ENCODE measurements at regions not wholly inside any gene's neighbourhood (a gene's known extent, or its start where the extent isn't known, plus 50 kb on each side); places are given as distances from the start of the nearest gene placed in this dataset.

DNA sequence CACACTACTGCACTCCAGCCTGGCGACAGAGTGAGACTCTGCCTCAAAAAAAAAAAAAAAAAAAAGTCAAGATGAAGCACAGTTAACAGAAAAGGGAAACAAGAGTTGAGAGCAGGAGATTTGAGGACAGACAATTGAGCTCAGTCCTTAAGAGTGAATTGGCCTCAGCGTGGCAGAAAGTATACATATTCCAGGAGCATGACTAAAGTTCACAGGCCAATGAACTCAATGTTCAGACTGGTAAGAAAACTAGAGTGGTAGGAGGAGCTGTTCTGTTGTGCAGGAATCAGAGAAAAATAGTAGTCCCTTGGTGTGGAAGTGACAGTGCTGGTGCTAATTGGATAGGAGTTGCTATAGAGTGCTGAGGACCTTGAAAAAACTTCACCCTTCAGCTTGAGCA lies 60.0 kb downstream of the NRN1 start:
- no peak for DNase-seq (ENCODE audit: low spot score)

- no peak for DNase-seq (ENCODE audit: low spot score)
Measured at GRCh38 chr6:5946181-5946580, 60.5 kb downstream of the NRN1 start.

- no peak for DNase-seq (ENCODE audit: low spot score)
Measured at GRCh38 chr6:5943591-5943990, 63.1 kb downstream of the NRN1 start.

DNA sequence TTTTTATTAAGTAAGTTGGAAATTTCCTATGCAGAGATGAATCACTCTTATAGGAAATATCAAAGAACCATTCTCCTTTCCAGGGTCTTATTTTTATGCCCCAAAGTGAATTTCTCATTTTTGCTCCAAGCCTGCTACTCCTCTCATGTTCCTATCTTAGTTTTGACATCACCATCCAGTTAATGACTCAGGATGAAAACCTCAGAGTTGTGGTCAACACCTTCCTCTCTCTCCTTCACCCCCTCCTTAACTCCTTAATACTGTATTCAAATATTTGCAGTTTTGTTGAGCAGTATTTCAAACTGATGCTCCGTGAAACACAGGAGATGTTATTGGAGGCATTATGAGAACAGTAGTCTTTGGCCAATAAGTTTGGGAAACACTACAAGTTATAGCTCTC lies 64.1 kb downstream of the NRN1 start:
- no peak for DNase-seq (ENCODE audit: low spot score)

DNA sequence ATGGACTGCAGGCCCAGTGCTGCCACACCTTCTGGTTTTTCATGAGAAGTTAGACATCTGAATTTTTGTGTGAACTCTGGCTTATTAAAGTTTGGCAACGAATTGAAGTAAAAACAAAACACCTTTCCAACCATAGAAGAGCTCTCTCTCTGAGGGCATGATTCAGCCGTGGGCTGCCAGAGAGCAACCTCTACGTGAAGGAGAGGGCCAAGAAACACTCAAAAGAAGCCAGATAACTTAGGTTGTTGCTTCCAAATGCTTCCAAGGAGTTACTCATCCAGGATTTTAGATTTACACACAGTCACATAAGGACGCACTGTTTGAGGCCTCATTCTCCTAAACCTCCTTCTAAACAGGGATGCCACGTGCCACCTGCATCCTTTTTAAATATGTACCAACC lies 65.5 kb downstream of the NRN1 start:
- no peak for DNase-seq (ENCODE audit: low spot score)

DNA sequence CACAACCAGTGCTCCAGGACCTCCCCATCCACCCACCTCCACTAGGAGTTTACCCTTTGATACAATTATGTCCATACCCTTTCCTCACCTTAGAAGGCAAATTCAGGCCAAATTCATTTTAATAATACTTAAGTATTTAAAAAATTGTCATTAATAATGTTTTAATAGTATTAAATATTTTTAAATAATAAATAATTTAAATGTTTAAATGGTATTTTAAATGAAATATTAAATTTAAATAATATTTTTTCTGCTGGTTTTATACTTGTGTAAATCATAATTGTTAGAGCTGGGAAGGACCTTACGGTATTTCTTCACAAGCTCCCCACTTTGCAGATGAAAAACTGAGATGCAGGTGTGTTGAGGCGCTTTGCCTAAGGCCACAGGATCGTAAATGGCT lies 67.8 kb downstream of the NRN1 start:
- no peak for DNase-seq (ENCODE audit: low spot score)

DNA sequence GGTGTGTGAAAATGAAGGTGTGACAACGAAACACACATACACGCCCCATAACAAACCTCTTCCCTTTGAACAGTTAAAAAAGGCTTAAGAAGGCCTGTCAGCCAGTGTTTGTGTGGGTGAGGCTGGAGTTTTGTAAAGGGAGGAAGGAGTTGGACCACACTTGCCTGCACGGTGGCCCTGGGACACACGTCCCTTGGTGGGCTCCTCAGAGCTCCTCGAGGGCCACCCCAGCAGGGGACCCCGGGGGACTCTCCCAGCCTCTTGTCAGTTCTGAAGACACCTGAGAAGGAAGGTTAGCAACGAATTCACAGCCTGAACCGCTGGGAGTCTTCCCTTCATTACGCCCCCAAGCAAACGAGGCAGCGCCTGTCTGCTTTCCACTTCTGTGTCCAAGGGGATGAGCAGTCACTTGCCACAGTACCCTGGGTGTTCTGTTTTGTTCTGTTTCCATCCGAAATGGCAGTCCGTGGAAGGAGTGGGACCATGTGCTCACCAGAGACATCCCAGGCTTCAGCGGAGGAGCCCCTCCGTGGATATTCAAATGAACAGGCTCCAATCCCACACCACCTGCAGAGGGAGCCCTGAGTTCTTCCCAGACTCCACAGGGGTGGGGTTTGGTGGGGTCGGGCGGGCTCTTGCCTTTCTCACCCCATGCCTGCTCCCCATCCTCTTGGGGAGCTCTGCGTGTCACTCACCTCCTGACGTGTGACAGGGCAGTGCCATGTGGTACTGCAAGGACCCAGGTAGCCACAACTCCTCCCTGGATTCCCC lies 68.6 kb downstream of the NRN1 start:
- no peak for DNase-seq (ENCODE audit: low spot score)

DNA sequence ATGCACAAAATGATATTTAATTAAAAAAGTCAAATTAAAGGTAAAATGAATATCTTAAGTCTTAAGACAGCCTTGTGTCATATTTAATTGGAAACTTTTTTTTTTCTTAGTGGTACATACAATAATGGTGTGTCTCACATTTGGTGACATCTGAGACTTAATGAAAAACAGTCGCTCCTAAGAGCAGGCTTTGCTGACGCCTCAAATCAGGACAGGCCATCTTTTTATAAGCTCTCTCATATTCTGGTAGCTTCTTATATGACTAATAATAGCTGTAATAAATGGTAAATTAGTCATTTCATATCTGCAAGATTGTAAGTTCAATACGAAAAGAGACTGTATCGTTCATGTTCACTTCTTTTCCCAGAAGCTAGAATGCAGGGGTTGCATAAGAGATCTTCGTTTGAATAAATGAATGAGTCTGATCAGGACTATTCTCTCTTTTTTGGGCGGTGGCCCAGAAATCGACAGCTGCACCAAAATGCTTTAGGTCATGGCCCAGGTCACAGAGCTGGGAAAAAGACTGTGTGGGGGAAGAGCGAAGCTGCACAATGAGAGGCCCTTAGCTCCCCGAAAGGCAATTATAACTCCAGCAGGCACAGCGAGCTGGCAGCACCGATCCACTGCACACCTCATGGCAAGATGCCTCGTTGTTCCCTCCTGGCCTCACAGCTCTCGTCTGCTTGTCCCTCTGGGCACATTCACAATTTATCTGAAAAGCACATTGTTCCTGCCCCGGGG lies 69.4 kb downstream of the NRN1 start:
- DNase-seq (ENCODE audit: low spot score): peak; percentile 13

- DNase-seq (ENCODE audit: low spot score): no peak
Measured at GRCh38 chr6:5936631-5937030, 70.1 kb downstream of the NRN1 start.

- no peak for DNase-seq (ENCODE audit: low spot score)
Measured at GRCh38 chr6:5936140-5936539, 70.6 kb downstream of the NRN1 start.

DNA sequence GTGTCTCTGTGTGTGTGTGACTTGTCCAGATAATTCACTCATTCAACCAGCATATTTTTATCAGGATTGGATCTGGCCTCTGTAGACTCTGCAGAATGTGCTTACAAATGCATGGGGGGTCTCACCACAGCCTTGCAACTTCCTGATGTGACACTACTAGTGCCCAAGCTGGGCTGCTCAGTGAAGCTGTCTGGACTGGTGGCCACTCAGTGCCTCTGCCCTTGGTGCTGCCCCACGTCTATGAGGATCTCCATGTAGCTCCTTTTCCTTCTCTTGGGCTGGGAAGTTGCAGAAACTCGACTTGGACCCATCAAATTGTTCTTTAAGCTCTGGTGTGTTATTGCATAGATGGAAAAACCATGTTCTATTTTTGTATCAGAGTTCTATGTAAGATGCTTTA lies 75.8 kb downstream of the NRN1 start:
- no peak for DNase-seq (ENCODE audit: low spot score)

- no peak for DNase-seq (ENCODE audit: low spot score)
Measured at GRCh38 chr6:5930143-5930770, 76.5 kb downstream of the NRN1 start.

DNA sequence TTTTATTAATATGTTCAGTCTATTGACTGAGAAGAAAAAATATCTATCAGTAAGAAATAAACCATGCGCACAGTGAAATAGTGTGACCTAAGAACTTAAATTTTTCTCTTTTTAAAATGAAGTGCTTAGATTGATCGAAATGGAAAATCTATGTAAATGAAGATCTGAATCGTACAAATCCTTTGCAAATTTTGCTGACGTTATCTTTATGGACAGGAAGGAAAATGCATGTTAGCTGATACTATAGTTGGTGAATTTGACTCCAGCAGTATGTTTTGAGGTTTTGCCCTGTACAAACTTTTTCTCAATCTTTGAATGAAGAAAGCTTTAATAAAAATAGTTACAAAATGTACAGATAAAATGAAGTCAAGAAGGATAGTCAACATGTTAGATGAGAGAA lies 82.9 kb downstream of the NRN1 start:
- no peak for DNase-seq (ENCODE audit: low spot score)

DNA sequence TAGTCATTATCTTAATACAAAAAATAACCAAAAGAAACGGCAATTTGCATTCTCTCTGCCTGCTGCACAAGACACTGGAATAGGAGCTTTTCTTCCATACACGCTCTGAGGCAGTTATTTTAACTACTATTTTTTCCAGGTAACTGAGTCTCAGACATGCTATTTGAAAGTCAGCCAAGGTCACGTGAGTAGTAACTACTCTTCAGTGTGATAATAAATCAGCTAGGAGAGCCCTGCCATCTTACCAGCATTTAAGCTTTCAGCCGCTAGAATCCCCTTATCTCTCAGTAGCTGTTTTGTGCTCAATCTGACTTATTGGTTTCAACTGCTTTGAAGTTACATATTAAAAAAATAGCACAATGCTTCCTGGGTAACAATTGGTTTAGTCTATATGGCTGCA lies 84.5 kb downstream of the NRN1 start:
- DNase-seq (ENCODE audit: low spot score): no peak

DNA sequence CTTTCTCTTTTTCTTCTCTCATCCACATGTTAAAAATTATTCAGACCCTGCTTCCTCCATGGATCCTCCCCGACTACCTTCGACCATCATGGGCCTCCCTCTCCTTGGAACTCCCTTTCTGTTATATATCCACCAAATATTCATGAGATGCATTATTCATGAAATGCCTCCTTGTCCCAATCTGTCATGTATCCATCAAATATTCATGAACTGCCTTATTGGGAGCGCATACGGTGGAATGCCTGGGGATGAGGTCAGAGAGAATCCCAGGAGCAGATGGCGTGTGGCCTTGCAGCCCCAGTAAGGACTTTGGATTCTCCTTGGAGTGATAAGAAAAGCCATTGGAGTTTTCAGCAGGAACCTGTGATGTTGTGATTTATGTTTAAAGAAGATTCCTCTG lies 97.0 kb downstream of the NRN1 start:
- no peak for DNase-seq (ENCODE audit: low spot score)

GRCh38 chr6:5906842-5907241 lies 99.9 kb downstream of the NRN1 start:
- DNase-seq (ENCODE audit: low spot score): no peak

DNA sequence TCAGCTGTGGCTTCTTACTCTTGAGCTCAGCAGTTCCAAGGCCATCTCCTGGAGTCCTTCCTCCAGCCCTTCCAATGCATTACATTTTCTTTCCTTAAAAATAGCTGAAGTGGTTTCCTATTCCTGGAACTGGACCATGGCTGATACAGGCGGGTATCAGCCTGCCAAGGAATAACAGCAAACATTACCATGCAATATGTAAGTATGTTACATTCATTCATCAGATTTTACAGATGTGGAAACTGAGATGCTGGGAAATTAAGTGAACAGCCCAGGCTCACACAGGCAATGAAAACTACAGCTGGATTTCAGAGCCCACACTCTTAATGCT lies 100.4 kb downstream of the NRN1 start:
- DNase-seq (ENCODE audit: low spot score): no peak

DNA sequence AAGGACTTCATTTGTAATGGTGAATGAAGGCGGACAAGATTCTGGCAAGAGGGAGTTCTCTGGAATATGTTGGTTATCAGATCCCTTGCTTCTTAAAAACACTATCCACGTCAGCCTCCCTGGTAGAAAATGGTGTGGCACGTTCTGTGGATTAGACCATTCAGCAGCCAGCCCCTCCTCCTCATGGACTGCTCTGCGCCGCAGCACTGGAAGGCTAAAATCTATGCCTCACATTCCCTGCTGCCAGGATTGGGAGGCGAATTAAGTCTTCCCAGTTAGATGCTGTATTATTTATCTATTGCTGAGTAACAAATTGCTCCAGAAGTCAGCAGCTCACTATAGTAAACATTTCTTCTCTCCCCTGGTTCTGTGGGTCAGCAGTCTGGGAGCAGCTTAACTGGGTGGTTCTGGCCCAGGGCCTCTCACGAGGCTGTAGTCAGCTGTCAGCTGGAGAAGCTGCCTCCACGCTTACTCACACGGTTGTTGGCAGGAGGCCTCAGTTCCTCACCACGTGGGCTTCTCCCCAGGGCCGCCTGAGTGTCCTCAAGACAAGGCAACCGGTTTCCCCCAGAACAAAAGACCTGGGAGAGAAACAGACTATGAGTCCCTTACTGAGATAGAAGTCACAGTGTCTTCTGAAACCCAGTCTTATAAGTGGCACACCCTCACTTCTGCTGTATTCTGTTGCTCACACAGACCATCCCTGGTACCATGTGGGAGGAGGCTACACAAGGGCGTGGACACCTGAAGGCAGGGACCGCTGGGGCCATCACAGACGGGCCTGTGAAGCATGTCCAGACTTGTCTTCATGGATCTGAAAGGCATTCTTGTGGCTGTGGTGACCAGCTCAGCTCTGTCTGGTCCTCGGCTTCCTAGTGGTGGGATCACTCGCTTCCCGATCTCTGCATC lies 101.0 kb downstream of the NRN1 start:
- no peak for DNase-seq (ENCODE audit: low spot score)

GRCh38 chr6:5904532-5904931 lies 102.2 kb downstream of the NRN1 start:
- DNase-seq (ENCODE audit: low spot score): no peak

DNA sequence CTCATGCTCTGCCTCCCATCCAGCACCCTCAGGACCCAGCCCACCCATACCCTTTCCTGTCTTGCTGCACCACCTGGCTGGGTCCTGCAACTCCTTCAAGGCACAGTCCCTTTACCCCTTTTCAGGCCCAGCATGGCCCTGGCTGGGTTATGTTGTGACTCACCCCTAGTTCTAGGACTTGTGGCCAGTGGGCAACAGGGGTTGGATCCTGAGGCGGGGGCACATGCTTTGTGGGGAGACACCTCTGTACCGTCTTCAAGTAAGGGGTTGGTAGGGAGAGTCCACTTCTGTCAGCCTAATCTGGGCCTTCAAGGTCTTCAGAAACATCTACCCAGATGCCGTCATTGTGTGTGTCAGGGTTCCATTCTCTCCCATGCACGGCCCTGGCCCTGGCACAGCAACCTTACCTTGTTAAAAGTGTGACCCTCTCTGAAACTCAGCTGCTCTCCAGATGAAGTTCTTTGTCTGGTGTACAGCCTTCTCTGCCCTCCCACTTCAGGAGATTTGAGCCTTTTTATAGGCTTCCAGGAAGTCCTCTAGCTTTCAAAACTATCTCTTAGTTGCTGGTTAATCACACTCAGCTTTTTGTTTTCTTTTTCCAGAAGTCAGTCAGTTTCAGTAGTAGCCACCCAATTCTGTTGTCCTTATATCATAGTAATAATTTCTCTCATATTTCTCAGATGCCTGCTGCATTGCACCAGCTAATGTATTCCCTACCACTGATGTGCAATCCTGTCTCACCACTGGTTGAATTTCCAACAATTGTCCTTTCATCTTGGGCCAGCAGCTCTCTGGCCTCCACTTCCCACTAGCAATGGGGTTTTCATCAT lies 107.3 kb downstream of the NRN1 start:
- no peak for DNase-seq (ENCODE audit: low spot score)

- no peak for DNase-seq (ENCODE audit: low spot score)
Measured at GRCh38 chr6:5898563-5898962, 108.2 kb downstream of the NRN1 start.
